ENCODE measurements at regions not wholly inside any gene's neighbourhood (a gene's known extent, or its start where the extent isn't known, plus 50 kb on each side); places are given as distances from the start of the nearest gene placed in this dataset.

DNA sequence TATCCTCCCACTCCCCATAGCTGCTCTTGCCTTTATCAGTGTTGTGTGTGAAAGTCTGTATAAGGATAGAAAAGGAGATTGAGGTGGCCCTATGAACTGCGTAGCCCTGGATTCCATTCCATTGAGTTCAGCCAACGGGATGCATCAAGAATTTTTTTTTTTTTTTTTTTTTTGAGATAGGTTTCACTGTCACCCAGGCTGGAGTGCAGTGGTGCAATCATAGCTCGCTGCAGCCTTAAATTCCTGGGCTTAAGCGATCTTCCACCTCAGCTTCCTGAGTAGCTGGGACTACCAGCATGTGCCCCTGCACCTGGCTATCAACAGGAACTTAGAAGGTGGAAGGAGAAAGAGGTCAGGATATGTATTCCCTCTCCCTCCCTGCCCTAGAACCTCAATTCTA lies 187.2 kb upstream of the SPRY1 start:
- TF ChIP-seq, protein P1, sequence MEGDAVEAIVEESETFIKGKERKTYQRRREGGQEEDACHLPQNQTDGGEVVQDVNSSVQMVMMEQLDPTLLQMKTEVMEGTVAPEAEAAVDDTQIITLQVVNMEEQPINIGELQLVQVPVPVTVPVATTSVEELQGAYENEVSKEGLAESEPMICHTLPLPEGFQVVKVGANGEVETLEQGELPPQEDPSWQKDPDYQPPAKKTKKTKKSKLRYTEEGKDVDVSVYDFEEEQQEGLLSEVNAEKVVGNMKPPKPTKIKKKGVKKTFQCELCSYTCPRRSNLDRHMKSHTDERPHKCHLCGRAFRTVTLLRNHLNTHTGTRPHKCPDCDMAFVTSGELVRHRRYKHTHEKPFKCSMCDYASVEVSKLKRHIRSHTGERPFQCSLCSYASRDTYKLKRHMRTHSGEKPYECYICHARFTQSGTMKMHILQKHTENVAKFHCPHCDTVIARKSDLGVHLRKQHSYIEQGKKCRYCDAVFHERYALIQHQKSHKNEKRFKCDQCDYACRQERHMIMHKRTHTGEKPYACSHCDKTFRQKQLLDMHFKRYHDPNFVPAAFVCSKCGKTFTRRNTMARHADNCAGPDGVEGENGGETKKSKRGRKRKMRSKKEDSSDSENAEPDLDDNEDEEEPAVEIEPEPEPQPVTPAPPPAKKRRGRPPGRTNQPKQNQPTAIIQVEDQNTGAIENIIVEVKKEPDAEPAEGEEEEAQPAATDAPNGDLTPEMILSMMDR (IDR thresholded peaks at IDR 0.05), result no peak
- TF ChIP-seq POLR2A (IDR thresholded peaks at IDR 0.05), result no peak

All from adrenal gland (tissue), 5 donors.